ENCODE measurements at regions not wholly inside any gene's neighbourhood (a gene's known extent, or its start where the extent isn't known, plus 50 kb on each side); places are given as distances from the start of the nearest gene placed in this dataset.
"Not testable (repeated sequence)": the region's sequence is repeated elsewhere in the genome, so short reads cannot be mapped to it uniquely, and the experiment has no call there.

GRCh38 chr2:160813506-160813858 is 319.9 kb upstream of the RBMS1 start:
- Histone ChIP-seq H3K27me3 (replicated peaks; ENCODE audit: control insufficient read depth, insufficient read depth, low read length, poor library complexity, severe bottlenecking) (no peaks in the 10 kb centered on the region), H3K36me3 (ENCODE audit: control insufficient read depth, insufficient read depth, low read length) (no peaks in the 10 kb centered on the region), H3K27ac (ENCODE audit: insufficient read depth, low read length, poor library complexity, severe bottlenecking) (no peak overlapping the region), H3K9me3 (ENCODE audit: control insufficient read depth, low read length) (no peaks in the 10 kb centered on the region), H3K4me3 (ENCODE audit: insufficient read depth, low read depth, low read length, poor library complexity, severe bottlenecking) (no peak overlapping the region), H3K4me1 (ENCODE audit: control insufficient read depth, insufficient read depth, low read length, poor library complexity, severe bottlenecking) (no peaks in the 10 kb centered on the region)
- DNase-seq = no peak

- Histone ChIP-seq H3K27me3 (replicated peaks; ENCODE audit: control insufficient read depth, insufficient read depth, low read length, poor library complexity, severe bottlenecking) (no peaks in the 10 kb centered on the region), H3K4me1 (ENCODE audit: control insufficient read depth, insufficient read depth, low read length, poor library complexity, severe bottlenecking) (no peaks in the 10 kb centered on the region), H3K9me3 (ENCODE audit: control insufficient read depth, low read length) (no peaks in the 10 kb centered on the region), H3K4me3 (ENCODE audit: insufficient read depth, low read depth, low read length, poor library complexity, severe bottlenecking) (no peak overlapping the region), H3K36me3 (ENCODE audit: control insufficient read depth, insufficient read depth, low read length) (no peaks in the 10 kb centered on the region), H3K27ac (ENCODE audit: insufficient read depth, low read length, poor library complexity, severe bottlenecking) (no peak overlapping the region)
- no peak for DNase-seq
These were observed 323.4 kb upstream of the RBMS1 start for GRCh38 chr2:160816916-160817499.

DNA sequence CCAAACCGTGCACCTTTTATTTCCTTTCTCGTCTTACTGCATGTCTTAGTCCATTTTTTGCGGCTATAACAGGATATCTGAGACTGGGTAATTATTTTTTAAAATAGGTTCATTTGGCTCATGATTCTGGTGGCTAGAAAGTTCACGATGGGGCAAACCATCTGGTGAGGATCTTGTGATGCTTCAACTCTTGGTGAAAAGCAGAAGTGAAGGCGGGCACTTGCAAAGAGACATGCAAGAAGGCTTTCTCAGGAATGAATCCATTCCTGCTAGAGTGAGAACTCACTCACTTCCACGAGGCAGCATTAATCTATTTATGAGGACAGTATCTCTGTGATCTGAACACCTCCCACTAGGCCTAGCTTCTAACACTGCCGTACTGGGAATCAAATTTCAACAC is 327.1 kb upstream of the RBMS1 start:
- Histone ChIP-seq H3K4me1 (ENCODE audit: control insufficient read depth, insufficient read depth, low read length, poor library complexity, severe bottlenecking) (no peaks in the 10 kb centered on the region), H3K9me3 (ENCODE audit: control insufficient read depth, low read length) (peaks cover 2% of the 10 kb centered on the region), H3K27ac (ENCODE audit: insufficient read depth, low read length, poor library complexity, severe bottlenecking) (no peak overlapping the region), H3K4me3 (ENCODE audit: insufficient read depth, low read depth, low read length, poor library complexity, severe bottlenecking) (no peak overlapping the region), H3K27me3 (replicated peaks; ENCODE audit: control insufficient read depth, insufficient read depth, low read length, poor library complexity, severe bottlenecking) (no peaks in the 10 kb centered on the region), H3K36me3 (ENCODE audit: control insufficient read depth, insufficient read depth, low read length) (no peaks in the 10 kb centered on the region)
- DNase-seq = no peak

- no peak for DNase-seq
- Histone ChIP-seq H3K27me3 (replicated peaks; ENCODE audit: control insufficient read depth, insufficient read depth, low read length, poor library complexity, severe bottlenecking) (no peaks in the 10 kb centered on the region), H3K4me1 (ENCODE audit: control insufficient read depth, insufficient read depth, low read length, poor library complexity, severe bottlenecking) (no peaks in the 10 kb centered on the region), H3K9me3 (ENCODE audit: control insufficient read depth, low read length) (peaks cover 6% of the 10 kb centered on the region), H3K4me3 (ENCODE audit: insufficient read depth, low read depth, low read length, poor library complexity, severe bottlenecking) (no peak overlapping the region), H3K27ac (ENCODE audit: insufficient read depth, low read length, poor library complexity, severe bottlenecking) (no peak overlapping the region), H3K36me3 (ENCODE audit: control insufficient read depth, insufficient read depth, low read length) (no peaks in the 10 kb centered on the region)
These were observed 328.4 kb upstream of the RBMS1 start for GRCh38 chr2:160822006-160822405.

GRCh38 chr2:160825433-160825832 is 331.8 kb upstream of the RBMS1 start:
- DNase-seq = no peak
- Histone ChIP-seq H3K4me1 (ENCODE audit: control insufficient read depth, insufficient read depth, low read length, poor library complexity, severe bottlenecking) (no peaks in the 10 kb centered on the region), H3K36me3 (ENCODE audit: control insufficient read depth, insufficient read depth, low read length) (no peaks in the 10 kb centered on the region), H3K4me3 (ENCODE audit: insufficient read depth, low read depth, low read length, poor library complexity, severe bottlenecking) (no peak overlapping the region), H3K27me3 (replicated peaks; ENCODE audit: control insufficient read depth, insufficient read depth, low read length, poor library complexity, severe bottlenecking) (no peaks in the 10 kb centered on the region), H3K9me3 (ENCODE audit: control insufficient read depth, low read length) (peaks cover 6% of the 10 kb centered on the region), H3K27ac (ENCODE audit: insufficient read depth, low read length, poor library complexity, severe bottlenecking) (no peak overlapping the region)

DNA sequence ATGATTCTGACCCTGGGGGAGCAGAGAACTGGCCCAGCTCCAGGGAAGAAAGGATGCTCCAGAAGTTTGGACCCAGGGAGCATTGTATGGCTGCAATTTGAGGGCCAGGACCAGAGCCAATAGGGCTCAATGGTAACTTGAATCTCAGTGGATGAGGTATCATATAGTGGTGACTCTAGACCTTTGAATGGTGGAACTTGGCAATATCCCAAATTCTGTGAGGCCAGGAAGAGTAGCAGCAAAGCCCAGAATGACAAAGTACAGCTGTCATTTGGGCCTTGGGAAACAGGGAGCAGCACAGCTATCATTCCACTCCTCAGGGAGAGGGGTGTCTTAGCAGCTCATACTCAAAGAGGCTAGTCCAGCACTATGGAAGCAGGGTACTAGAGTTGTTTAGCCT is 332.9 kb upstream of the RBMS1 start:
- no peaks in the 10 kb centered on the region for H3K4me1 ChIP-seq (ENCODE audit: control insufficient read depth, insufficient read depth, low read length, poor library complexity, severe bottlenecking)
- no peak overlapping the region for H3K4me3 ChIP-seq (ENCODE audit: insufficient read depth, low read depth, low read length, poor library complexity, severe bottlenecking)
- peaks cover 6% of the 10 kb centered on the region for H3K9me3 ChIP-seq (ENCODE audit: control insufficient read depth, low read length)
- H3K36me3 ChIP-seq (ENCODE audit: control insufficient read depth, insufficient read depth, low read length) = no peaks in the 10 kb centered on the region
- no peak overlapping the region for H3K27ac ChIP-seq (ENCODE audit: insufficient read depth, low read length, poor library complexity, severe bottlenecking)
- H3K27me3 ChIP-seq (replicated peaks; ENCODE audit: control insufficient read depth, insufficient read depth, low read length, poor library complexity, severe bottlenecking) = no peaks in the 10 kb centered on the region
- DNase-seq = no peak

DNA sequence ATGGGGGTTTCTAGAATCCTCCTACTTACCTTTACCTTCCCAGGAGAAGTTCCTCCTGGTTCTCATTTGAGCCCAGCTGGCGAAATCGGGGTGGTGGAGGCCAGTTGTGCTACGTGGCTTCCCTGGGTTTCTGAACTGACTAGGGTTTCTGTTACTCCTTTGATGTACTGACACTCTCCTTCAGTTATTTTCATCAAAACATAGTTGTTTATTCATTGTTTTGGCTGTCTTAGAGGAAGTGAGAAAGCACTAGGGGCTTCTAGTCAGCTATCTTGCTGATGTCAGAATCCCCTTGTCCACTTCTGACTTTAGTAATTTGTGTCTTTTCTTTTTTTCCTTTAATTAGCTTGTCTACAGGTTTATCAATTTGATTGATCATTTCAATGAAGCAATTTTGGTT is 332.2 kb upstream of the TANK start:
- no peak overlapping the region for H3K4me3 ChIP-seq (ENCODE audit: insufficient read depth, low read depth, low read length, poor library complexity, severe bottlenecking)
- H3K27me3 ChIP-seq (replicated peaks; ENCODE audit: control insufficient read depth, insufficient read depth, low read length, poor library complexity, severe bottlenecking) = no peaks in the 10 kb centered on the region
- no peak overlapping the region for H3K27ac ChIP-seq (ENCODE audit: insufficient read depth, low read length, poor library complexity, severe bottlenecking)

GRCh38 chr2:160832381-160832780 is 327.8 kb upstream of the TANK start:
- not testable (repeated sequence) for H3K27me3 ChIP-seq (replicated peaks; ENCODE audit: control insufficient read depth, insufficient read depth, low read length, poor library complexity, severe bottlenecking); H3K36me3 ChIP-seq (ENCODE audit: control insufficient read depth, insufficient read depth, low read length); H3K27ac ChIP-seq (ENCODE audit: insufficient read depth, low read length, poor library complexity, severe bottlenecking); DNase-seq; H3K4me3 ChIP-seq (ENCODE audit: insufficient read depth, low read depth, low read length, poor library complexity, severe bottlenecking); H3K4me1 ChIP-seq (ENCODE audit: control insufficient read depth, insufficient read depth, low read length, poor library complexity, severe bottlenecking); H3K9me3 ChIP-seq (ENCODE audit: control insufficient read depth, low read length)

More for the DNA sequence above, 332.2 kb upstream of the TANK start:
- DNase-seq = no peak
- no peaks in the 10 kb centered on the region for H3K4me1 ChIP-seq (ENCODE audit: control insufficient read depth, insufficient read depth, low read length, poor library complexity, severe bottlenecking)
- H3K9me3 ChIP-seq (ENCODE audit: control insufficient read depth, low read length) = peaks cover 6% of the 10 kb centered on the region
- H3K36me3 ChIP-seq (ENCODE audit: control insufficient read depth, insufficient read depth, low read length) = no peaks in the 10 kb centered on the region

GRCh38 chr2:160835166-160835565 is 325.1 kb upstream of the TANK start:
- no peak for DNase-seq
- Histone ChIP-seq H3K4me3 (ENCODE audit: insufficient read depth, low read depth, low read length, poor library complexity, severe bottlenecking) (no peak overlapping the region), H3K36me3 (ENCODE audit: control insufficient read depth, insufficient read depth, low read length) (no peaks in the 10 kb centered on the region), H3K27me3 (replicated peaks; ENCODE audit: control insufficient read depth, insufficient read depth, low read length, poor library complexity, severe bottlenecking) (no peaks in the 10 kb centered on the region), H3K4me1 (ENCODE audit: control insufficient read depth, insufficient read depth, low read length, poor library complexity, severe bottlenecking) (no peaks in the 10 kb centered on the region), H3K9me3 (ENCODE audit: control insufficient read depth, low read length) (no peaks in the 10 kb centered on the region), H3K27ac (ENCODE audit: insufficient read depth, low read length, poor library complexity, severe bottlenecking) (no peak overlapping the region)

DNA sequence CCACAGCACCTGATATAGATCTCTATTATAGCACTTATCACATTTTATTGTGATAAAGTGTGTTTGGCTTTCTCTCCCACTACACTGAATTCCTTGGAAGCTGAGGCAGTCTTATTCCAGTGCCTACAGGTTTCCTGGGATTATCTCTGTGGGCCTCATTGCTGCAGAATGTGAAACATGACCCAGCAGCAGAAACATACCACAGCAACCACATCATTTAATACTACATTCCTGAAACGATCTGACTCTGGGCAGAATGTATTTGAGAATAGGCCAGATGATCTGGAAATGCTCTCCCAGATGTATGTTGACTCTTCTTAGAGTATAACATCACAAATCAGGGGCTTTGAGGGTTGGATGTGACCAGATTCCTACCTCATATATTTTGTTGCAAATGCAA is 323.5 kb upstream of the TANK start:
- Histone ChIP-seq H3K4me1 (ENCODE audit: control insufficient read depth, insufficient read depth, low read length, poor library complexity, severe bottlenecking) (no peaks in the 10 kb centered on the region), H3K4me3 (ENCODE audit: insufficient read depth, low read depth, low read length, poor library complexity, severe bottlenecking) (no peak overlapping the region), H3K27me3 (replicated peaks; ENCODE audit: control insufficient read depth, insufficient read depth, low read length, poor library complexity, severe bottlenecking) (no peaks in the 10 kb centered on the region), H3K36me3 (ENCODE audit: control insufficient read depth, insufficient read depth, low read length) (no peaks in the 10 kb centered on the region), H3K9me3 (ENCODE audit: control insufficient read depth, low read length) (no peaks in the 10 kb centered on the region), H3K27ac (ENCODE audit: insufficient read depth, low read length, poor library complexity, severe bottlenecking) (no peak overlapping the region)
- DNase-seq = no peak

DNA sequence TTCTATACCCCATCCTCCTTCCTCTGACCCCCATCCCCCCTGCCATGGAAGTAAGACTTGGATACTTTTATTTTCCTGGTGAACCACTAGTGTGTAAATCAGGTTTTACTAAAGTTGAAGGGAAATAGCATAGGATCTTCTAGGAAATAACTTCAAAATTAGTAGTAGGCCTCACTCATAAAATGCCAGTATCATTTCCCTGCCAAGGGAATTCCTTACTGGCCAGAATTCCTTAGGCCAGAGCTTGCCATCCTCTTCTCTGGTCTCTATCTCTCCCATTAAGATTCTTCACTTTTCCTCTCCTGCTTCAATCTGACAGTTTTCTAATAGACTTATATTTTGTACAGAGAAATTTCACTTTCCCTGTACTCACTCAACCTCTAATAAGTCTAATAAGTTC is 322.8 kb upstream of the TANK start:
- H3K36me3 ChIP-seq (ENCODE audit: control insufficient read depth, insufficient read depth, low read length) = no peaks in the 10 kb centered on the region
- no peak overlapping the region for H3K27ac ChIP-seq (ENCODE audit: insufficient read depth, low read length, poor library complexity, severe bottlenecking)
- H3K4me1 ChIP-seq (ENCODE audit: control insufficient read depth, insufficient read depth, low read length, poor library complexity, severe bottlenecking) = no peaks in the 10 kb centered on the region
- no peaks in the 10 kb centered on the region for H3K9me3 ChIP-seq (ENCODE audit: control insufficient read depth, low read length)
- H3K27me3 ChIP-seq (replicated peaks; ENCODE audit: control insufficient read depth, insufficient read depth, low read length, poor library complexity, severe bottlenecking) = no peaks in the 10 kb centered on the region
- DNase-seq = no peak
- no peak overlapping the region for H3K4me3 ChIP-seq (ENCODE audit: insufficient read depth, low read depth, low read length, poor library complexity, severe bottlenecking)

All from effector memory CD4-positive, alpha-beta T cell (primary cell).